HG03060 (cell line): ENCODE measurements at regions not wholly inside any gene's neighbourhood (a gene's known extent, or its start where the extent isn't known, plus 50 kb on each side); places are given as distances from the start of the nearest gene placed in this dataset.

Experiments
- ATAC-seq: cut with Tn5 transposase; IDR thresholded peaks from one replicate; pipeline ENCODE4 v1.9.1; 2021; ENCODE audit warnings: low read depth, moderate number of reproducible peaks; ENCODE audit not compliant: unreplicated experiment

DNA sequence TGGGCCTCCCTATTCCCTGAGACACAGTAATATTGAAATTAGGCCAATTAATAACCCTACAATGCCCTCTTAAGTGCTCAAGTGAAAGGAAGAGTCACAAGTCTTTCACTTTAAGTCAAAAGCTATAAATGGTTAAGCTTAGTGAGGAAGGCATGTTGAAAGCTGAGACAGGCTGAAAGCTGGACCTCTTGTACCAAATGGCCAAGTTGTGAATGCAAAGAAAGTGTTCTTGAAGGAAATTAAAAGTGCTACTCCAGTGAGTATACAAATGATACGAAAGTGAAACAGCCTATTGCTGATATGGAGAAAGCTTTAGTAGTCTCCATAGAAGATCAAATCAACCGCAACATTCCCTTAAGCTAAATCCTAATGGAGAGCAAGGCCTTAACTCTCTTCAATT is 140.8 kb downstream of the PTCSC3 start:
- ATAC-seq: no peak

DNA sequence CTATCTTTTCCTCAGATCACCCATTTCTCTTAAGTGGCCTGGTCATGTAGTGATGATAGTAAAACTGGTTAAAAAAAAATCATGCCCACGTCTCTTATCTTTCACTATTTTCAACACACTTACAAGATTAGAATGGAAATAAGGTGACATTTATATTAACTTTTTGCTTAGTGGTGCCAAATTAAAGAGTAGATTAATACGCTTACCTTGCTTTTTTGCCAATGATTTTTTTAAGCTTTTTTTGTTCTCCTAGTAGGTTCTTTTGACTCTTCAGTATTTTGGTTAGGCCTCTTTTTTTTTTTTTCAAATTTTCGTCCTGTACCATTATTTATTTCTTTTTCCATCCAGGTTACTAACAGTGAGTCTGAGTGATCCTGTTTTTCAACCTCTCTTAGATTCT is 147.9 kb downstream of the PTCSC3 start:
- ATAC-seq: no peak

DNA sequence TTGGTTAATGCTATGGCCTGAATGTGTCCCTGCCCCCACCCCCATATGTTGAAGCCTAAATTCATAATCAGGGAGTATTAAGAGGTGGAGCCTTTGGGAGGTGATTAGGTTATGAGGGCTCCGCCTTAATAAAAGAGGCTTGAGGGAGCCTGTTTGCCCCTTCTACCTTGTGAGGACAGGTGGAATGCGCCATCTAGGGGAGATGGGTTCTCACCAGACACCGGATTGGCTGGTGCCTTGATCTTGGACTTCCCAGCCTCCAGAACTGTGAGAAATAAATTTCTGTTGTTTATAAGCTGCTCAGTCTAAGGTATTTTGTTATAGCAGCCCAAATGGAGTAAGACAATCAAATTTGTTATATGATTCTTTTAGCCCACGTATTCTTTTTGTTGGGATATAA is 148.3 kb downstream of the PTCSC3 start:
- no peak for ATAC-seq

GRCh38 chr14:36027354-36027753 is 149.2 kb downstream of the PTCSC3 start:
- no peak for ATAC-seq

DNA sequence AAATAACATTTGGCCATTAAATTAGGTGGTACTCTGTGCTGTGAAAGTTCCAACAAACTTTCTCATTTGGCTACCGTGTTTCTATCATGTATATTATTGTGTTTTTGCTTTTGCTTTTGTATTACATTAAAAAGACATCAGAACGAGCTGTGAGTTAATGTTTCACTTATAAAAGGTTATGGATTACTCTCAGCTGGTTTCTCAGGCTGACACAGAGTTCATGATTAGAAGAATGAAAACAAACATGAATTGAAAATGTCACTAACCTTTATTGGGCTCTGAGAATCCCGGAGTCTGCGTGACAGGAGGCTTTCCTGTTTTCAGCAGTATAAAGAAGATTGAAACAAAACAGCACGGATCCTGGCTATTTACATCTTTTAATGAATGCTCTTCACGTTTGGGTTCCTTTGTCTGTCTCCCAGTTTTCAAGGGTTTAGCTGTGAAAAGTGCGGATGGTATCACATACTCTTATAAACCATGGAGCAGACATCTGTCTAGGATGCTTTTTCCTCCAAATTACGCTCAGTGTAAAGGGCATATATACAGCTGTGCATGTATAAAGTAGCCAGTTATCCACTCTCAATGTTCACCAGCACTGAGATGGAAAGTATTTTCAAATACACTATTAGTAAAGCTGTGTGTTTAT is 153.6 kb downstream of the PTCSC3 start:
- ATAC-seq: no peak

DNA sequence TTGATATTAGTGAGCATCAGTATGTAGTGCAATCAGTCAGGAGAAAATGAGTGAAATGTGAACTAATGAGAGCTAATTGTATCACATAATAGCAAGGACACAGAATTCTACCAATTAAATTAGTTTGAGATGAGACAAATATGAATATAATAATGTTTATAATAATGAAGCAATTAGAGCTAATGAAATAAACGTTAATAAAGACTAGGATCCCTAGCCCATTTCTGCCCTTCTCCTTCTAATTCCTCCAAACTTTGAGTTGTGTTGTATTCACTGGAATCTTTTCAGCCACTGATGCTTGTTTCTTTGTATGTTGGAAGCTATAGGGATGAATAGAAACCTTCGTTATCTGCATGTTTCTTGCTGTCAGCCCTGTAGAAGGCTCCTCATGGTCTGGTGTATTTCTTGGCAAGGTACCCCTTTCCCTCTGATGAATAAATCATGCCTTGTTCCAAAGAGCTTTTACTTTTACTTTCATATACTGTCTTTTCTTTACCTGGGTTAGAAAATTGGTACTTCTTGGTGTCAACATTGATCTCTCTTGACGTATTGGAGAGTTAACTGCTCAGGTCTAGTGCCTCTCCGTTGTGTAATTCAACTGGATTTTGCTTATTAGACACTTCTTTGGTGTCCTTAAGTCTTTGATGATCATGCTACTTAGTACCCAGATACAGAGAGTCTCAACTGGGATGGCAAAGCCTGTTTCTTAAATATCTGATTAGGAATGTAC is 154.8 kb downstream of the PTCSC3 start:
- no peak for ATAC-seq

DNA sequence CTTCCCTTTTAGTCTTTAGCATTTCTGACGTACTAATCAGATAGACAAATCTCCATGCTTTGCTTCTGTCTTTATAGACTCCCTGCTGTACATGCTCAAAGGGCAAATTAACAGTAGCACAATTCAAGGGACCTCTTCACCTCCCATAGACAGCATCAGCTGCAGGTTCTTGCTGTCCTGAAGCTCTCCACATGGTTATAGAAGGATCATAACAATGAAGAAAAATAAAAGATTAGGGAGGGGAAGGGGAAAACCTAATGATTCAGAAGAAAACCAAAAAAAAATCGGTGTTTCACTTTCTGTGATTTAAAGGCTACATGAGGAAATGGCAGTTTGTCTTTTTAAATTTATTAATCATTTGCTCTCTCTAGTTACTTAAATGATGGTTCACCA is 155.5 kb downstream of the PTCSC3 start:
- no peak for ATAC-seq

DNA sequence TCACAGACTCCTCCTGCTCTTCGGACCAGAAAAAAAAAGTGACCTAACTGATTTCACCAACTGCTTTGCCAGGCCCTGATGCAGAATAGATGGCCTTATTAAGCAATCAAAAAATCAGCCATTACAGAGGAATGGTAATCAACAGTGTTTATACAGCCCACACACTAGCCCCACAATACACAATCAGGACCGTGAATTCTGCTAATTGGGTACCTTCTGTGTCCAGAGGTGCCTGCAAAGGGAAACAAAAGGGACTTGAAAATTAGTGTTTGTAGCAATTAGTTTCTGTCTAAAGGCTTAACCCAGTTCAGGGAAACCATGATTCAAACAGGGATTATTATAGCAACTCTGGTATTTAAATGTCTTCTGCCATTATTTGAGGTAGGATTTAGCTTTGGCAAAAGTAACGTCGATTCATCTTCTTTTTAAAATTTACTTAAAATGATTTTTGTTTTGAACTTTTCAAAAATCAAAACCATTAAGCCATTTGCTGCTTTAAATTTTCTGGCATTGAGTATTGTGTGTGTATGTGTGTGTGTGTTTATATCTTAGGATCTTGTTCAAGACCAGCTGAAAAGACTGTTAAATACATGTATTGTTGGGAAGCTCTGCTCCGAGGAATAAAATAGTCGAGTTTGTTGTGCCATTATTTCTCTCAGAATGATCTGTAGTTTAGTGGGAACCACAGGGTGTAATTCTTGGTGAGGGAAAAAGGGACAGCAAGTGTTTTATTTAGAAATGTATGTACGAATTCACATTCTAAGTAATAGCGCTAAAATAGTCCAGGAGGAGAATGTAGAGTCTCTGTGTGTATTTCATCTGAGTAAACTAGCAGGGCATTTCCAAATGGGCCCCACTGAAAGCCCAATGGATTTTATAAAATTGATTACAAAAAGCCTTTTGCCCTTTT is 156.1 kb downstream of the PTCSC3 start:
- ATAC-seq: no peak

- ATAC-seq: no peak
Observed at GRCh38 chr14:36019126-36019525, 157.4 kb downstream of the PTCSC3 start.

DNA sequence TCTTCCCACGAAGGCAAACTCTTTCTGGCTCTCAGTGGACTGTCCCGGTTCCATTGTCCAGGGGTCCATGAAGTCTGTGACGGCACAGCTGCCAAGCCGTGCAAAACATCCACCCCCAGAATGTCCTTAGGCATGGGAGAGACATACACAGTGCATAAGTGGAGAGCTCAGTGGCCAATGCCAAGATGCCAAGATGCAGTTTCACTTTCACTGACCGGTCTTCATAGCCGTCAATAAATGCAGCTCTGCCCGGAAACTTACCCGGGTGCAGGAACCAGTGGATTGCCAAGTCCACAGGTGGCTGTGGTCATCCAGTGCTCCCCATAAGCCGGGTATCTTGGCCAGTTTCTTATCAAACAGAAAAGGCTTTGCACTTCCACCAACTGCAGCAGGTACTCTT is 162.3 kb downstream of the PTCSC3 start:
- no peak for ATAC-seq

- no peak for ATAC-seq
Observed at GRCh38 chr14:36013483-36013882, 163.0 kb downstream of the PTCSC3 start.

GRCh38 chr14:36012621-36013020 is 163.9 kb downstream of the PTCSC3 start:
- ATAC-seq: no peak

DNA sequence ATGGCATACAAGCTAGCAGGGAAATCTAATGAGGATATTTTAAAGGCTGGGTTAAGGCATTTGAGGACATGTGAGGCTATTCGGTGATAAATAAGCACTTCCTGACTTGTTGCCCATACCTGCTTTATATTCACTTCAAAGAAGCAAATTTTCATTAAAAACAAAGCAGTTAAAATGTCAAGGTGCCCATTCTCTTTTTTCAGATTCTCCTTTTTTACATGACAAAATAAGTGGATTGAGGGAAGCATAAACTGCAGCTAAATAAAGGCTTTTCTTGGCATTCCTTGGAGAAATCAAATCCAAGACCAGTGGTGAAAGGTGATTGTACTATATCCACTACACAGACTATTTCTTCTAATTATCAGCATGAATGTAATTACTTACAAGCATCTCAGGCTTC is 166.9 kb downstream of the PTCSC3 start:
- no peak for ATAC-seq

DNA sequence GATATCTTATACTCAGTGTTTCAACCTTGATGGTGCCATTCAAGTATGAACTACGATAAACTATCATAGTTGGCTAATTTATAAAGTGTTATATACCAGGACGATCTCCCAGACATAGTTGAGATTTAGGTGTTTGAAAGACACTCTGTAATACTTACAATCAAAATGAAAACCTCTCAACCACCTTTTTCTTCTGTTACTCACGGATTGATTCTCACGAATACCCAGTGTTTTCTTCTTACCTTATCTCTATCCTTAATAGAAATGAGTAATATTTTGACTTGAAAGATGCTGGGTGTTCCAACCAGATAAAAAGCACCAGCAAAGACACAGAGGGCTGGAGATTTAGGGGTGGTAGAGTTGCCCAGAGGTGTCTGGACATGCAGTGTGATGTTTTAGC is 169.9 kb downstream of the PTCSC3 start:
- ATAC-seq: no peak

DNA sequence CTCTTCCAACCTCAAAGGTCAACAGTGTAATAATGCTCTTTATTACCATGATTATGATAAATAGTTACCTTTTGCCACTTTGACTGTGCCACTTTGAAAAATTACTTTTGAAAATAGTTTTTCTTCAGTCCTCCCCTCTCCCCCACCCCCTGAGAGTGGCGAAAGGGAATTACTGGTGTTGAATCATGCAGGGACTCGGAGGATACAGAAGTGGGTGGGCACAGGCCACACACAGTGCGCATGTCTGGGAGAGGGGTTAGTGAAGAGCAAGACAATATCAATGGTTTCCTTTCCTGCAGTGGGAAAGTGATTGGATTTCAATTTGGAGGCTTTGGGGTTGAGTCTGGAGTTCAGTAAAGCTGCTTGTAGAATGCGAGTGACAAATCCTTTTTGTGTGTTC is 170.9 kb downstream of the PTCSC3 start:
- no peak for ATAC-seq

- ATAC-seq: no peak
Observed at GRCh38 chr14:36001936-36002335, 174.6 kb downstream of the PTCSC3 start.

DNA sequence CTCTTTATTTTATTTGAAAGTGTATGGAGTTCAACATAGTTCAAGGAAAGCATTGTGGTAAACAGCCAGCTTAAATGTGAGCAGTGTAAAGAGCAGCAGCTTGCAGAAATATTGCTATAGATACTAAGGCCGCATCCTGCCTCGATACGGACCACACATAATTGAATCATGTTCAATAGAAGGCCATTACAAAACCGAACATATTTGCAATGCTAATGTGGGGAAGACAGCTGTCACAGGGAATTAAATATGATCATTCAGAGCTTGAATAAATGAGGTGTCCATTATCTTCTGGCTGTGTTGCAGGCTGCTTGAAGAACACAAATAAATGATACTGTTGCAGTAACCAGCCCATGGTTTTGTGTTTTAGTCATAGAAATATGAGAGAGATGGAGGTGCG is 173.2 kb downstream of the BRMS1L start:
- ATAC-seq: no peak

GRCh38 chr14:35998303-35998702 is 172.2 kb downstream of the BRMS1L start:
- ATAC-seq: no peak

GRCh38 chr14:35993684-35993960 is 167.5 kb downstream of the BRMS1L start:
- ATAC-seq: no peak

GRCh38 chr14:35992816-35993683 is 166.9 kb downstream of the BRMS1L start:
- no peak for ATAC-seq

- no peak for ATAC-seq
Observed at GRCh38 chr14:35991356-35991755, 165.2 kb downstream of the BRMS1L start.
